Stomach smooth muscle (tissue), 2 donors: ENCODE measurements at regions not wholly inside any gene's neighbourhood (a gene's known extent, or its start where the extent isn't known, plus 50 kb on each side); places are given as distances from the start of the nearest gene placed in this dataset.

Source experiments
- H3K27ac ChIP-seq: one replicate; pipeline ENCODE4 v1.7.0; 2013; ENCODE audit warnings: mild to moderate bottlenecking, low read length, inconsistent platforms
- H3K27me3 ChIP-seq, 2 donors: one replicate each; pipeline ENCODE4 v1.7.0; 2013; ENCODE audit warnings: low read length in 2 of 2; ENCODE audit not compliant: insufficient read depth in 2 of 2, control insufficient read depth in 1 of 2
- H3K36me3 ChIP-seq, 2 donors: one replicate each; pipeline ENCODE4 v1.7.0; 2013; ENCODE audit warnings: low read length in 2 of 2; ENCODE audit not compliant: control insufficient read depth in 2 of 2, insufficient read depth in 2 of 2
- H3K4me1 ChIP-seq: one replicate; pipeline ENCODE4 v1.7.0; 2013; ENCODE audit warnings: low read length; ENCODE audit not compliant: control insufficient read depth, insufficient read depth
- H3K4me3 ChIP-seq, 2 donors: one replicate each; pipeline ENCODE4 v1.7.0; 2013; ENCODE audit warnings: low read length in 2 of 2
- H3K9ac ChIP-seq, 2 donors: one replicate each; pipeline ENCODE4 v1.7.0; 2013; ENCODE audit warnings: low read length in 2 of 2, mild to moderate bottlenecking in 1 of 2
- H3K9me3 ChIP-seq, 2 donors: one replicate each; pipeline ENCODE4 v1.7.0; 2013; ENCODE audit warnings: low read length in 2 of 2; ENCODE audit not compliant: control insufficient read depth in 2 of 2
- donor health status: healthy.
- donor health status: Pancreatic carcinoma.

DNA sequence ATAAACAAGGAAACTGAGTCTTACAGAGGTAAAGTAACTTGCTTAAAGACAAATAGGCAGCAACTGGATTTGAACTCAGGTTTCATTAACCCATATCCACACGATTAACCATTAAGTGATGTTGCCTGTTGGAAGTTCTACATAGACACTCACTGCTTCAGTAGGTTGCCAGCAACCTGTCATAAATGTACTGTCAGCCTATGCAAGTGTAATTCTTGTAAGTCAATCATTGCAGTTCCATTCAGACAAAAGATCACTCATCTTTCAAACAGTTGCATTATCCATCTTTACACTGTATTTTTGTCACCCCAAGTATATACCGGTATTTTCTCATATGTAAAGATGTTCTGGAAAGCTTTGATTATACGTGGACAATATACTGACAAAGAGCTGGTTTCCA lies 676.9 kb upstream of the PCDH20 start:
- H3K36me3 ChIP-seq = no peaks in the 10 kb centered on the region
- H3K4me1 ChIP-seq = no peaks in the 10 kb centered on the region
- no peak overlapping the region for H3K27ac ChIP-seq
- H3K9ac ChIP-seq = no peak overlapping the region
- no peaks in the 10 kb centered on the region for H3K27me3 ChIP-seq
- no peaks in the 10 kb centered on the region for H3K9me3 ChIP-seq
- no peak overlapping the region for H3K4me3 ChIP-seq

DNA sequence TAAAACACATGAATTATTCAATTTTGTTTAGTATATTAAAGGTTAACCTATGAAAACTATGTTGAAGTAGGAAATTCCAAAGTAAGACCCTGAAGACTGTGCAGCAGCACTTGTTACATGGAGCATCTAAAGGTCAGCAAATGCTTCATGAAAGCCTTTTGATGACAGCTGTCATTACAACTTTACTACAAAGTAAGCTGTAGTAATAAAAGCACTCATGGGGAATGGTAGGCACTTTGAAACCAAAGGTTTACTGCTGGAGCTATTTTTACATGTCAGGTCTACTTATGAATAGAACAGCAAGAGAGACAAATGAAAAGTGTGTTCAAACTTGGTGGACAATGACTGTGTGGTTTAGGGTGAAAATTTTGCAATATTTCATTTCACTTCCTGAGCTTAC lies 672.5 kb upstream of the PCDH20 start:
- Histone ChIP-seq H3K4me1 (no peaks in the 10 kb centered on the region), H3K36me3 (no peaks in the 10 kb centered on the region), H3K27me3 (no peaks in the 10 kb centered on the region), H3K9ac (no peak overlapping the region), H3K27ac (no peak overlapping the region), H3K4me3 (no peak overlapping the region), H3K9me3 (no peaks in the 10 kb centered on the region)

DNA sequence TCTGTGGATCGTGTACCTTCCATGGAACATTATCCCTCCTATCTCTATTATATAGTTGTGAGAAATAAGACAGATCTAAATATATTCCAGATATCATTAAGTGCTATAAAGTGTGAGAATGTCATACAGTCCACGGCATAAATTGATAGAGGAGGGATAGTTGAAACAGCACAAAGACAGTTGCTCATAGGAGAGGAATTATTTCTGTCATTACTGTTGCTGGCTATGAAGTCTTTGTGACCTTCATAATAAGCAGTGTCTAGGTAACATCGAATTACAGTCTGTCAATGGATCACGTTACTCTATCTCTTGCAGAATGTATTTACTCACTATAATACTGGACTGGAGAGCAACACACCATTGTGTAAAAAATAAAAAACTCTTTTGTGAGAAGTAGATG lies 671.5 kb upstream of the PCDH20 start:
- no peak overlapping the region for H3K4me3 ChIP-seq
- H3K36me3 ChIP-seq = no peaks in the 10 kb centered on the region
- H3K27ac ChIP-seq = no peak overlapping the region
- H3K27me3 ChIP-seq = no peaks in the 10 kb centered on the region
- H3K9me3 ChIP-seq = no peaks in the 10 kb centered on the region
- no peaks in the 10 kb centered on the region for H3K4me1 ChIP-seq
- H3K9ac ChIP-seq = no peak overlapping the region

DNA sequence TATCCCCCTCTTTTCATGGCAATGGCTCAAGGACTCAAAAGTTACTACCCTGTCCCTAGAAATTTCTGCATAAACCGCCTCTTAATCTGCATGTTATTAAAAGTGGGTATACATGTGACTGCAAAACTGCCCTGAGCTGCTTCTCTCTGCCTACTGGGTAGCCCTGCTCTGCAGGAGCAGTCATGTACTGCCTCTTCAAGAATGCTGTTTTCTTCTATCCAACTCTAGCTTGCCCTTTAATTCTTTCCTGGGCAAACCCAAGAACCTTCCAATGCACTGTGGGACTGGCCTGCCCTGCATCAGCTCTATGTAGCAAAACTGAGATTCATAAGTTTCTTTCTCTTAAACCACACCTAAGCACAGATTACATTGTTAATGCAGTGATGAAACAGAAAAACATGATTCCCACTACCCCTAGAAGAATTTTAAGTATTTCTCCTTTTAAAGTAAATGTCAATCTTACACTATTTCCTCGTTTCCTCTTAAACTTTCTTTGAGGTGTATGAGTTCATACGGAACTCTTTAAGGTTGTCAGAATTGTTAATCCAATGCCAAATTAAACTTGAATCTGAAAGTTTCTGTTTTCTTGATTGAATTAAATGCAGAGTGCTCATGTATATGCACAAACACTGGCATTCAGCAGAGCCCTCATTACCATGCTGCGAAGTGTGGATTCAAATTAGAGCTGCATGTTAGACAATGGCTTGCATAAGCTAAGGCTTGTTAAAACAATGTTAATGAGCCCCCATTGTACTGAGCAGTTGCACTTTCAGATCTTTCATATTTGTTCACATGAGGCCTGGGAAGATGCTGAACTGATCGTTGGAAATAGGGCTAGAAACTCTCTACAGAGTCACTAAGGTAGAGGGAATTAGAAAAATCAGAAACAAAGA lies 669.9 kb upstream of the PCDH20 start:
- Histone ChIP-seq H3K36me3 (no peaks in the 10 kb centered on the region), H3K27me3 (no peaks in the 10 kb centered on the region), H3K4me1 (no peaks in the 10 kb centered on the region), H3K9me3 (no peaks in the 10 kb centered on the region), H3K27ac (no peak overlapping the region), H3K4me3 (no peak overlapping the region), H3K9ac (no peak overlapping the region)

DNA sequence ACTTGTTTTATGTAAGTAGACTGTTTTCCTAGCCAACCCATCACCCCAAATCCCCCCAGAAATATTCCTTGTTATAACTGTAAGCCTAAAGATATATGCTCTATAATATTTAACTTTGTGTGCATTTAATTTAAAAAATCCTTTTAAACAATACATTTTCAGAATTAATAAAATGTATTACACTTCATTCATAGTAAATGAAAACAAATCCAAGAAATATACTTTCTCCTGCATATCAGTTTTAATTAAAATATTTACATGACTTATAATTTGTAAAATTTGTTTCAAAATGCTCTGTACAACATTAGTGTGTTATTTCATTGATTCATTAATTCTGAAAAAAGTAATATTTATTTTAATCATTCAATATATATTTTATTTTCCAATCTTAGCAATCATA lies 669.1 kb upstream of the PCDH20 start:
- no peaks in the 10 kb centered on the region for H3K4me1 ChIP-seq
- no peaks in the 10 kb centered on the region for H3K27me3 ChIP-seq
- no peak overlapping the region for H3K9ac ChIP-seq
- H3K36me3 ChIP-seq = no peaks in the 10 kb centered on the region
- no peak overlapping the region for H3K4me3 ChIP-seq
- no peaks in the 10 kb centered on the region for H3K9me3 ChIP-seq
- H3K27ac ChIP-seq = no peak overlapping the region

DNA sequence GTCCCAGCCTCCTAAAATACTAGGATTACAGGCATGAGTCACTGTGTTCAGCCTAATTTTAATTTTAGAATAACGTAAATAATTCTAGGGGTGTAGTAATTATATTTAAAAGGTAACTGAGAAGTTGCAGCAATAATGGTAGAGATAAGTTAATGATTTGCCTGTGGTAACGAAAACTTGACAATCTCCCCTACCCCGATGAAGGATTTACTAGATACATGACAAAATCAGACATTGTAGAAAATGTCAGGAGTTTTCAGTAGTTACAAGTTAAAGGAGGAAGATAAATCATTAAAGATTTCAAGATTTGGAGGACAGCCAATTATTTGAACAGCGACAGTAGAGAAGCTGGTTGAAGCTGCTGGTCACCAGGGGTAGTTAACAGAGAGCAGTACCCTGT lies 652.2 kb upstream of the PCDH20 start:
- Histone ChIP-seq H3K4me1 (no peaks in the 10 kb centered on the region), H3K27ac (no peak overlapping the region), H3K27me3 (no peaks in the 10 kb centered on the region), H3K9ac (no peak overlapping the region), H3K9me3 (no peaks in the 10 kb centered on the region), H3K4me3 (no peak overlapping the region), H3K36me3 (no peaks in the 10 kb centered on the region)

DNA sequence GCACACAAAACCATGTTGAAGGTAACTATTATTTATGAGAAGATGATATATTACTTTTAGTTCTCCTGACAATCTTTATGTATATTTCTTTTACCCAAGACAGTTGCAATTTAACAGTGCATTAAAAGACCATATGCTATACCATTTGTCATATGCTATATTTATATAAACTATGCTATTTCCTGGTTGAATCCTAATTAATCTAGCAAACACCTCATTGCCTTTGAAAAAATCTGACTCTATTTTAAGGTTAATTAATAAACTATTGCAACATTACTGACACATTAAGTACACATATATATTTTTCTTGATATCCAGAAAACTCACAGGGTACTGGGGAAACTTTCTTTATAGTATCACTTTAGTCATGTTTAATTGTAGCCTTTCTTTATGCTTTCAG lies 649.4 kb upstream of the PCDH20 start:
- H3K9me3 ChIP-seq = no peaks in the 10 kb centered on the region
- no peak overlapping the region for H3K4me3 ChIP-seq
- no peak overlapping the region for H3K27ac ChIP-seq
- no peaks in the 10 kb centered on the region for H3K36me3 ChIP-seq
- H3K4me1 ChIP-seq = no peaks in the 10 kb centered on the region
- H3K9ac ChIP-seq = no peak overlapping the region
- H3K27me3 ChIP-seq = no peaks in the 10 kb centered on the region

DNA sequence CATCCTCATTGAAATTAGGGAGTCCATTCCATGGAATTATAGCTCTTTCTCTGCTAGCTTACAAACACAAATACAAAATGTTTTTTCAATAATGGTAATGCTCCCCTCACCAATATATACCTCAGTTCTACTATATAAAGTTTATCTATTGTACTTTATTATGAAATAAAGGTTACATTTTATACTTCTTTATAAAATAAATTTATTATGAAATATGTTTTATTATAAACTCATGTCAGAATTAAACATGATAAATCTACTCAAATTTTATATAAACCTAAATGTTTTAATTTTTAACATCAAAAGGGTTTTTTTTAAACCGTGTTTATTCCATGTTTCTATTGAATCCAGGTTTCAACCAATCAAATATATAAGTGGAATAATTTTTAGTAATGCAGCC lies 646.1 kb upstream of the PCDH20 start:
- no peaks in the 10 kb centered on the region for H3K4me1 ChIP-seq
- no peak overlapping the region for H3K9ac ChIP-seq
- H3K36me3 ChIP-seq = no peaks in the 10 kb centered on the region

DNA sequence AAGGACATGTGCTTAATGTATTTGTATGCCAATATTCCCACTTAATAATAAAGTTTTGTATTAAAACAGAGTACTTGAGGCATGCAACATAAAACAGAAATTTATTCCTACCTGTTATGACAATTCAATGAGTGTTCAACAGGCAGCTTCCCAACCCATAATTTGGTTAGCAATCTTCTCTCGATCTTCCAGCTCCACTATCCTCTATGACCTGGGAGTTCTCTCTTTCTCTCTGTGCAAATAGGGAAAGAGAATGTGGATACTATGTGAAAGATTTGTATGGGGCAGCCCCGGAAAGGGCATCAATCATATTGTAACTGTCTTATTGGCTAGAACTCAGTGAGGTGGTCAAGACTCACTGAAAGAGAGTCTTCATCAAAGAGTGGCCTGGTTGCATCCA lies 644.9 kb upstream of the PCDH20 start:
- H3K27ac ChIP-seq = no peak overlapping the region
- H3K9ac ChIP-seq = no peak overlapping the region
- no peaks in the 10 kb centered on the region for H3K9me3 ChIP-seq
- no peaks in the 10 kb centered on the region for H3K27me3 ChIP-seq
- H3K4me3 ChIP-seq = no peak overlapping the region
- no peaks in the 10 kb centered on the region for H3K36me3 ChIP-seq
- H3K4me1 ChIP-seq = no peaks in the 10 kb centered on the region

More for the DNA sequence above, 646.1 kb upstream of the PCDH20 start:
- H3K4me3 ChIP-seq = no peak overlapping the region
- no peaks in the 10 kb centered on the region for H3K27me3 ChIP-seq
- H3K27ac ChIP-seq = no peak overlapping the region
- no peaks in the 10 kb centered on the region for H3K9me3 ChIP-seq

DNA sequence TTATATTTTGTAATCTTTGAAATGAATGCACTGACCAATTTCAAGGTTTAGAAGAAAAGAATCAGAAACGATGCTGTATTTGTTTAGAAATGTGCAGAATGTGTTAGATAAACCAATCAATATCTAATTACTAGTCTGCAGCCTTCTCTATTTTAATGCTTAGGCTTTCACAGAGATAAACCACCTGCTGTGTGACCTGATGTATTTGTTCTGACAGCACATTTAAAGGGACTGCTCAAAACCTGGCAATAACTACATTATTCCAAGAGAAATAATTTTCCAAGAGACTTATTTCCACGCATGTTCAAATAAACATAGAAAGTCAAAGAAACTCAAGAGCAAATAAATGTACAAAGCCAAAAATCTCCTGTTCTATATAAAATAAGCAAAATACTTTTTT lies 641.6 kb upstream of the PCDH20 start:
- no peak overlapping the region for H3K9ac ChIP-seq
- H3K9me3 ChIP-seq = no peaks in the 10 kb centered on the region
- no peak overlapping the region for H3K4me3 ChIP-seq
- no peaks in the 10 kb centered on the region for H3K36me3 ChIP-seq
- no peak overlapping the region for H3K27ac ChIP-seq
- no peaks in the 10 kb centered on the region for H3K27me3 ChIP-seq
- H3K4me1 ChIP-seq = no peaks in the 10 kb centered on the region

DNA sequence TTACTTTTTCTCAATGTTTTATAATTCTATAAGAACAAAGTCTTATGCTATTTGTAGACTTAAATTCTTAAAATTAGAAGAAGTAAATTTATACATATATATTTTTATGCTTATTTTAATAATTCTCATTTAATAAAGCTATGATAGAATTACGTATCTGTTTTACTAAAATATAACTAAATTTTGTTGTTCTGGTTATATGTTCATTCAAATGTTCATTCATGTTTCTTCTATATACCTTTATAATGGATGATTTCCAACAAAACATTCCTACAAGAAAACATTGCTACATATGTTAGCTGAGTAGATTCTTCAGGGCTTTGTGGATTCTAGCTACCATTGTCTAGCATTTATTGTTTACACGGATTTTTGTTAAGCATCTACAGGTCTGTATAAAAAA lies 634.3 kb upstream of the PCDH20 start:
- H3K36me3 ChIP-seq = no peaks in the 10 kb centered on the region
- no peak overlapping the region for H3K4me3 ChIP-seq
- H3K9me3 ChIP-seq = no peaks in the 10 kb centered on the region
- no peaks in the 10 kb centered on the region for H3K27me3 ChIP-seq
- H3K27ac ChIP-seq = no peak overlapping the region
- no peak overlapping the region for H3K9ac ChIP-seq
- no peaks in the 10 kb centered on the region for H3K4me1 ChIP-seq
